Stimulated activated CD8-positive, alpha-beta memory T cell treated with anti-CD3 and anti-CD28 coated beads, Interleukin-2, amount 100 ng/mL, for 48 hours (primary cell): ENCODE measurements at regions not wholly inside any gene's neighbourhood (a gene's known extent, or its start where the extent isn't known, plus 50 kb on each side); places are given as distances from the start of the nearest gene placed in this dataset.
"Not testable (repeated sequence)": the region's sequence is repeated elsewhere in the genome, so short reads cannot be mapped to it uniquely, and the experiment has no call there.

Experiments
- DNase-seq, 2 donors: peaks; one replicate each; pipeline ENCODE4 v3.0.0-alpha.2; 2020; ENCODE audit warnings: low read depth in 2 of 2

- no peak for DNase-seq
Observed at GRCh38 chr1:194829492-194829891, 1643.1 kb upstream of the B3GALT2 start.

- no peak for DNase-seq
Observed at GRCh38 chr1:194825382-194825781, 1639.0 kb upstream of the B3GALT2 start.

GRCh38 chr1:194821091-194821490 lies 1634.7 kb upstream of the B3GALT2 start:
- DNase-seq, result no peak

GRCh38 chr1:194818674-194819073 lies 1632.3 kb upstream of the B3GALT2 start:
- no peak for DNase-seq

GRCh38 chr1:194816859-194817258 lies 1630.4 kb upstream of the B3GALT2 start:
- DNase-seq, result no peak

- no peak for DNase-seq
Observed at GRCh38 chr1:194813096-194813495, 1626.7 kb upstream of the B3GALT2 start.

GRCh38 chr1:194809665-194810064 lies 1623.3 kb upstream of the B3GALT2 start:
- no peak for DNase-seq

- DNase-seq, result no peak
Observed at GRCh38 chr1:194809215-194809614, 1622.8 kb upstream of the B3GALT2 start.

- DNase-seq, result no peak
Observed at GRCh38 chr1:194807530-194808220, 1621.3 kb upstream of the B3GALT2 start.

GRCh38 chr1:194802572-194802971 lies 1616.2 kb upstream of the B3GALT2 start:
- DNase-seq, result no peak

GRCh38 chr1:194795917-194796593 lies 1609.6 kb upstream of the B3GALT2 start:
- DNase-seq, result no peak

- no peak for DNase-seq
Observed at GRCh38 chr1:194787001-194787400, 1600.6 kb upstream of the B3GALT2 start.

- no peak for DNase-seq
Observed at GRCh38 chr1:194786027-194786426, 1599.6 kb upstream of the B3GALT2 start.

- no peak for DNase-seq
Observed at GRCh38 chr1:194776657-194777056, 1590.2 kb upstream of the B3GALT2 start.

- no peak for DNase-seq
Observed at GRCh38 chr1:194774535-194774934, 1588.1 kb upstream of the B3GALT2 start.

GRCh38 chr1:194755241-194755994 lies 1569.0 kb upstream of the B3GALT2 start:
- DNase-seq, result no peak

- DNase-seq, result not testable (repeated sequence)
Observed at GRCh38 chr1:194738843-194739242, 1552.4 kb upstream of the B3GALT2 start.

- no peak for DNase-seq
Observed at GRCh38 chr1:194734970-194735369, 1548.6 kb upstream of the B3GALT2 start.

- DNase-seq, result no peak
Observed at GRCh38 chr1:194731025-194731424, 1544.6 kb upstream of the B3GALT2 start.

- DNase-seq, result no peak
Observed at GRCh38 chr1:194730304-194730703, 1543.9 kb upstream of the B3GALT2 start.

GRCh38 chr1:194723067-194723466 lies 1536.7 kb upstream of the B3GALT2 start:
- DNase-seq, result no peak

- no peak for DNase-seq
Observed at GRCh38 chr1:194717941-194718340, 1531.5 kb upstream of the B3GALT2 start.

GRCh38 chr1:194717334-194717733 lies 1530.9 kb upstream of the B3GALT2 start:
- no peak for DNase-seq
